Prostate gland (tissue), 2 donors: ENCODE measurements at regions not wholly inside any gene's neighbourhood (a gene's known extent, or its start where the extent isn't known, plus 50 kb on each side); places are given as distances from the start of the nearest gene placed in this dataset.

ENCODE experiments used
- CTCF ChIP-seq, 4 experiments: fragments of 200-600 bp in 2 of 4; fragments of 450-650 bp in 2 of 4; sonication (generic) in 2 of 4; IDR thresholded peaks; 1 replicate in 3 of 4; 2 replicates in 1 of 4; pipeline ENCODE4 v1.5.1; 2016 to 2019; ENCODE audit warnings: antibody characterized with exemption in 4 of 4, mild to moderate bottlenecking in 2 of 4, moderate library complexity in 2 of 4
- POLR2A ChIP-seq: fragments of 450-650 bp; IDR thresholded peaks from one replicate; pipeline ENCODE4 v1.6.1; 2016; ENCODE audit warnings: antibody characterized with exemption, mild to moderate bottlenecking

GRCh38 chr1:232548691-232549090, 81.2 kb downstream of the SIPA1L2 start:
- TF ChIP-seq CTCF (IDR thresholded peaks at IDR 0.05) (no peak), POLR2A (no peak)
